ENCODE measurements at regions not wholly inside any gene's neighbourhood (a gene's known extent, or its start where the extent isn't known, plus 50 kb on each side); places are given as distances from the start of the nearest gene placed in this dataset.

DNA sequence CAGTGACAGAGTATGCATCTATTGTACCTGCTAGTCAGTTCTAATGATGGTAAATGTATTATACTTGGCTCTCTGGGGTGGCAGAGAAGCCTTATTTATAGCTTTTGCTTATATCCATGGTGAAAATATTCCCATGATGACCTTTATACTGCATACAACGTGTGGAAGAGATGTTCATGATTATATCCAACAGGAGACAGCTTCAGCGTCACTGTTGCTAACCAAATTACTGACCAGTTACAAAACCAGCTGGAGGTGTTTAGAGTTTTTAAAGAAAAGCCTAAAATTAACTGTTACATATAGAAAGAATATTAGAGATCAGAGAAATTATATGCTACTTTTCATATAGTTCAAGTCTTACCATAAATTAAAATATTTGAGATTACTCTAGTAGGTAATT is 280.8 kb downstream of the ETV1 start:
- TF ChIP-seq TCF12 (IDR thresholded peaks at IDR 0.05; ENCODE audit: low read depth, low read length) = no peak
- TF ChIP-seq POLR2A (IDR thresholded peaks at IDR 0.05; ENCODE audit: low read depth, low read length) = no peak
- TF ChIP-seq HDAC2 (IDR thresholded peaks at IDR 0.05) = no peak
- TF ChIP-seq CHD4 (IDR thresholded peaks at IDR 0.05) = no peak

All from GM12878 (cell line).